ENCODE measurements at regions not wholly inside any gene's neighbourhood (a gene's known extent, or its start where the extent isn't known, plus 50 kb on each side); places are given as distances from the start of the nearest gene placed in this dataset.
A peak's percentile ranks its signal among the peaks of the same experiment; 100 is the strongest.

- WGBS, 2 donors (ENCODE audit: extremely low coverage in 2 of 2, insufficient read length in 2 of 2, insufficient replicate concordance in 1 of 2), result no CpG with 5 or more reads among the region's 4 CpGs
- H3K23ac ChIP-seq (ENCODE audit: low read depth, low read length, poor library complexity), result no peak overlapping the region
- no peak overlapping the region for H3K4ac ChIP-seq (ENCODE audit: low read length)
- no peak overlapping the region for H2BK15ac ChIP-seq (ENCODE audit: low read length)
- H3K36me3 ChIP-seq (replicated peaks in 1 of 2; ENCODE audit: control insufficient read depth in 2 of 2, insufficient read depth in 2 of 2, low read length in 2 of 2), result no peaks in the 10 kb centered on the region
- H3K18ac ChIP-seq (ENCODE audit: low read length), result no peak overlapping the region
- no peak overlapping the region for H3K9ac ChIP-seq (ENCODE audit: low read depth, low read length, poor library complexity)
- no peak overlapping the region for H2AK5ac ChIP-seq (ENCODE audit: low read depth, low read length)
- H3K14ac ChIP-seq (ENCODE audit: low read length), result no peak overlapping the region
- H3K9me3 ChIP-seq (replicated peaks in 1 of 2; ENCODE audit: control insufficient read depth in 2 of 2, insufficient read depth in 1 of 2, low read depth in 1 of 2, low read length in 2 of 2), result no peaks in the 10 kb centered on the region
- H3K27ac ChIP-seq (replicated peaks; ENCODE audit: low read length), result no peak overlapping the region
- H2BK120ac ChIP-seq (ENCODE audit: low read depth, low read length), result no peak overlapping the region
- H3K27me3 ChIP-seq (ENCODE audit: control insufficient read depth in 3 of 3, insufficient read depth in 3 of 3, low read depth in 1 of 3, low read length in 3 of 3), result no peaks in the 10 kb centered on the region
- no peak for DNase-seq (ENCODE audit: low spot score)
- H2BK5ac ChIP-seq (ENCODE audit: low read length), result no peak overlapping the region
- no peak overlapping the region for H2BK12ac ChIP-seq (ENCODE audit: low read length)
- no peak overlapping the region for H2AFZ ChIP-seq (ENCODE audit: low read length)
- H3K4me2 ChIP-seq (ENCODE audit: insufficient read depth, low read length, poor library complexity, severe bottlenecking), result no peak overlapping the region
- H4K8ac ChIP-seq (ENCODE audit: low read depth, low read length), result no peak overlapping the region
- H3K4me1 ChIP-seq (ENCODE audit: control insufficient read depth in 2 of 2, insufficient read depth in 1 of 2, low read depth in 1 of 2, low read length in 2 of 2), result peaks cover 0 to 2% of the 10 kb centered on the region in 2 donors
- H4K91ac ChIP-seq (ENCODE audit: low read depth, low read length, poor library complexity), result no peak overlapping the region
- no peak overlapping the region for H3K4me3 ChIP-seq (ENCODE audit: low read length in 2 of 2)
- H3K79me1 ChIP-seq (ENCODE audit: low read depth, low read length), result no peaks in the 10 kb centered on the region
These were observed 893.4 kb upstream of the TMEM132C start for GRCh38 chr12:127373559-127373958.

GRCh38 chr12:127374447-127374846 is 892.5 kb upstream of the TMEM132C start:
- Histone ChIP-seq H3K23ac (ENCODE audit: low read depth, low read length, poor library complexity) (no peak overlapping the region), H3K79me1 (ENCODE audit: low read depth, low read length) (no peaks in the 10 kb centered on the region)

GRCh38 chr12:127381043-127381668 is 885.8 kb upstream of the TMEM132C start:
- Histone ChIP-seq H3K79me1 (ENCODE audit: low read depth, low read length) (no peaks in the 10 kb centered on the region), H3K36me3 (replicated peaks in 1 of 2; ENCODE audit: control insufficient read depth in 2 of 2, insufficient read depth in 2 of 2, low read length in 2 of 2) (no peaks in the 10 kb centered on the region), H3K18ac (ENCODE audit: low read length) (peak overlapping the region; percentile 31), H3K9ac (ENCODE audit: low read depth, low read length, poor library complexity) (no peak overlapping the region), H3K4me1 (ENCODE audit: control insufficient read depth in 2 of 2, insufficient read depth in 1 of 2, low read depth in 1 of 2, low read length in 2 of 2) (peaks cover 0 to 2% of the 10 kb centered on the region in 2 donors), H3K9me3 (replicated peaks in 1 of 2; ENCODE audit: control insufficient read depth in 2 of 2, insufficient read depth in 1 of 2, low read depth in 1 of 2, low read length in 2 of 2) (no peaks in the 10 kb centered on the region), H4K8ac (ENCODE audit: low read depth, low read length) (no peak overlapping the region), H2BK5ac (ENCODE audit: low read length) (no peak overlapping the region), H4K91ac (ENCODE audit: low read depth, low read length, poor library complexity) (no peak overlapping the region), H3K4me2 (ENCODE audit: insufficient read depth, low read length, poor library complexity, severe bottlenecking) (peak overlapping the region; percentile 52), H2AFZ (ENCODE audit: low read length) (peak overlapping the region; percentile 72), H2BK15ac (ENCODE audit: low read length) (no peak overlapping the region), H3K27me3 (ENCODE audit: control insufficient read depth in 3 of 3, insufficient read depth in 3 of 3, low read depth in 1 of 3, low read length in 3 of 3) (no peaks in the 10 kb centered on the region), H3K23ac (ENCODE audit: low read depth, low read length, poor library complexity) (no peak overlapping the region), H3K4me3 (ENCODE audit: low read length in 2 of 2) (no peak overlapping the region), H2BK120ac (ENCODE audit: low read depth, low read length) (no peak overlapping the region), H3K14ac (ENCODE audit: low read length) (no peak overlapping the region), H3K27ac (replicated peaks; ENCODE audit: low read length) (no peak overlapping the region), H3K4ac (ENCODE audit: low read length) (no peak overlapping the region), H2BK12ac (ENCODE audit: low read length) (no peak overlapping the region), H2AK5ac (ENCODE audit: low read depth, low read length) (no peak overlapping the region)
- DNase-seq (ENCODE audit: low spot score), result peak; percentile 63
- WGBS, 2 donors (ENCODE audit: extremely low coverage in 2 of 2, insufficient read length in 2 of 2, insufficient replicate concordance in 1 of 2), result no CpG with 5 or more reads among the region's 33 CpGs

More at GRCh38 chr12:127374447-127374846, 892.5 kb upstream of the TMEM132C start:
- Histone ChIP-seq H3K4me1 (ENCODE audit: control insufficient read depth in 2 of 2, insufficient read depth in 1 of 2, low read depth in 1 of 2, low read length in 2 of 2) (peaks cover 0 to 2% of the 10 kb centered on the region in 2 donors), H3K27me3 (ENCODE audit: control insufficient read depth in 3 of 3, insufficient read depth in 3 of 3, low read depth in 1 of 3, low read length in 3 of 3) (no peaks in the 10 kb centered on the region), H3K36me3 (replicated peaks in 1 of 2; ENCODE audit: control insufficient read depth in 2 of 2, insufficient read depth in 2 of 2, low read length in 2 of 2) (no peaks in the 10 kb centered on the region), H2AFZ (ENCODE audit: low read length) (no peak overlapping the region), H4K8ac (ENCODE audit: low read depth, low read length) (no peak overlapping the region), H3K4me2 (ENCODE audit: insufficient read depth, low read length, poor library complexity, severe bottlenecking) (no peak overlapping the region), H3K27ac (replicated peaks; ENCODE audit: low read length) (no peak overlapping the region), H3K14ac (ENCODE audit: low read length) (no peak overlapping the region), H4K91ac (ENCODE audit: low read depth, low read length, poor library complexity) (no peak overlapping the region), H2BK15ac (ENCODE audit: low read length) (no peak overlapping the region), H3K4me3 (ENCODE audit: low read length in 2 of 2) (no peak overlapping the region), H3K4ac (ENCODE audit: low read length) (no peak overlapping the region), H2BK12ac (ENCODE audit: low read length) (no peak overlapping the region), H3K18ac (ENCODE audit: low read length) (peak overlapping the region; percentile 51), H2BK120ac (ENCODE audit: low read depth, low read length) (no peak overlapping the region), H3K9ac (ENCODE audit: low read depth, low read length, poor library complexity) (no peak overlapping the region), H2BK5ac (ENCODE audit: low read length) (no peak overlapping the region), H2AK5ac (ENCODE audit: low read depth, low read length) (peak overlapping the region; percentile 60), H3K9me3 (replicated peaks in 1 of 2; ENCODE audit: control insufficient read depth in 2 of 2, insufficient read depth in 1 of 2, low read depth in 1 of 2, low read length in 2 of 2) (no peaks in the 10 kb centered on the region)
- no peak for DNase-seq (ENCODE audit: low spot score)

GRCh38 chr12:127381681-127382080 is 885.3 kb upstream of the TMEM132C start:
- Histone ChIP-seq H2BK120ac (ENCODE audit: low read depth, low read length) (no peak overlapping the region), H3K4me3 (ENCODE audit: low read length in 2 of 2) (no peak overlapping the region), H2BK15ac (ENCODE audit: low read length) (no peak overlapping the region), H3K18ac (ENCODE audit: low read length) (no peak overlapping the region), H3K4ac (ENCODE audit: low read length) (no peak overlapping the region), H3K9me3 (replicated peaks in 1 of 2; ENCODE audit: control insufficient read depth in 2 of 2, insufficient read depth in 1 of 2, low read depth in 1 of 2, low read length in 2 of 2) (no peaks in the 10 kb centered on the region), H3K9ac (ENCODE audit: low read depth, low read length, poor library complexity) (no peak overlapping the region), H3K27me3 (ENCODE audit: control insufficient read depth in 3 of 3, insufficient read depth in 3 of 3, low read depth in 1 of 3, low read length in 3 of 3) (no peaks in the 10 kb centered on the region), H3K23ac (ENCODE audit: low read depth, low read length, poor library complexity) (no peak overlapping the region), H3K4me1 (ENCODE audit: control insufficient read depth in 2 of 2, insufficient read depth in 1 of 2, low read depth in 1 of 2, low read length in 2 of 2) (peaks cover 0 to 2% of the 10 kb centered on the region in 2 donors), H2AK5ac (ENCODE audit: low read depth, low read length) (no peak overlapping the region), H3K79me1 (ENCODE audit: low read depth, low read length) (no peaks in the 10 kb centered on the region), H2BK5ac (ENCODE audit: low read length) (no peak overlapping the region), H2BK12ac (ENCODE audit: low read length) (no peak overlapping the region), H2AFZ (ENCODE audit: low read length) (no peak overlapping the region), H3K4me2 (ENCODE audit: insufficient read depth, low read length, poor library complexity, severe bottlenecking) (no peak overlapping the region), H3K27ac (replicated peaks; ENCODE audit: low read length) (no peak overlapping the region), H3K14ac (ENCODE audit: low read length) (no peak overlapping the region), H4K8ac (ENCODE audit: low read depth, low read length) (no peak overlapping the region), H3K36me3 (replicated peaks in 1 of 2; ENCODE audit: control insufficient read depth in 2 of 2, insufficient read depth in 2 of 2, low read length in 2 of 2) (no peaks in the 10 kb centered on the region), H4K91ac (ENCODE audit: low read depth, low read length, poor library complexity) (no peak overlapping the region)
- no CpG with 5 or more reads among the region's 6 CpGs for WGBS, 2 donors (ENCODE audit: extremely low coverage in 2 of 2, insufficient read length in 2 of 2, insufficient replicate concordance in 1 of 2)
- no peak for DNase-seq (ENCODE audit: low spot score)
